Endothelial cell (in vitro differentiated cells): ENCODE measurements at regions not wholly inside any gene's neighbourhood (a gene's known extent, or its start where the extent isn't known, plus 50 kb on each side); places are given as distances from the start of the nearest gene placed in this dataset.

Experiments used
- DNase-seq: peaks from one replicate; pipeline ENCODE4 v3.0.0; 2021; ENCODE audit warnings: low spot score
- H3K27ac Mint-ChIP-seq: one replicate; pipeline ENCODE4 v1.8.0; 2021; ENCODE audit warnings: mixed read lengths, inconsistent platforms; ENCODE audit not compliant: unreplicated experiment
- H3K27me3 Mint-ChIP-seq: one replicate; pipeline ENCODE4 v1.8.0; 2021; ENCODE audit warnings: mild to moderate bottlenecking, moderate library complexity, mixed read lengths, inconsistent platforms; ENCODE audit not compliant: unreplicated experiment
- H3K36me3 Mint-ChIP-seq: one replicate; pipeline ENCODE4 v1.8.0; 2021; ENCODE audit warnings: mild to moderate bottlenecking, low read depth, mixed read lengths, inconsistent platforms; ENCODE audit not compliant: unreplicated experiment
- H3K4me1 Mint-ChIP-seq: one replicate; pipeline ENCODE4 v1.8.0; 2021; ENCODE audit warnings: mild to moderate bottlenecking, mixed read lengths, inconsistent platforms; ENCODE audit not compliant: unreplicated experiment
- H3K4me3 Mint-ChIP-seq: one replicate; pipeline ENCODE4 v1.8.0; 2021; ENCODE audit warnings: mild to moderate bottlenecking, mixed read lengths, inconsistent platforms; ENCODE audit not compliant: unreplicated experiment
- H3K9me3 Mint-ChIP-seq: one replicate; pipeline ENCODE4 v1.8.0; 2021; ENCODE audit warnings: mixed read lengths, inconsistent platforms; ENCODE audit not compliant: unreplicated experiment
- TF ChIP-seq, protein P1 (sequence below): fragments of 200-600 bp; sonication (generic); IDR thresholded peaks from one replicate; pipeline ENCODE4 v1.5.0; 2021; ENCODE audit warnings: antibody characterized with exemption; ENCODE audit not compliant: unreplicated experiment

DNA sequence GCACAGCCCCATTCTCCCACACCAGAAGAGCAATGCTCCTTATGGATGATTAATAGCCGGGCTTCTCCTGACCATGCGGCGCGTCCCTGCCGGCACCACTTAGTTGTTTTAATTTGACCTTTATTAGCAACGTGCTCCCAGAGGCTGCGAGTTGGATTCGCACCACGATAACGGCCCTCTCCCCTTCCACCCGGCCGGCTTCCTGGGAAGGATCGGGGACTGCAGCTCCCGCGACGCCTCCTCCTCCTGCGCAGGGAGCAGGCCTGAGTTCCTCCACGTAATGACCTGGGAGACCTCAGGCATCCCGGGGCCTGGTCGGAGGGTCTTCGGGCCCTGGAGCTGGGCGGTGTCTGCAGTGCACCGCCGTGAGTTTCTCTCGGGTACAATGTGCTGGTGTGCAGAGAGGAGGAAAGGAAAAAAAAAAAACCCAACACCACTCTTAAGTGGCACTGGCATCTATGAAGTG is 243.3 kb upstream of the TOPAZ1 start:
- Mint-ChIP-seq H3K4me1 (peaks cover 32% of the 10 kb centered on the region), H3K36me3 (peaks cover 4% of the 10 kb centered on the region), H3K4me3 (peak overlapping the region; percentile 82), H3K9me3 (peaks cover under 1% of the 10 kb centered on the region), H3K27me3 (peaks cover 40% of the 10 kb centered on the region), H3K27ac (no peak overlapping the region)
- TF ChIP-seq, protein P1, sequence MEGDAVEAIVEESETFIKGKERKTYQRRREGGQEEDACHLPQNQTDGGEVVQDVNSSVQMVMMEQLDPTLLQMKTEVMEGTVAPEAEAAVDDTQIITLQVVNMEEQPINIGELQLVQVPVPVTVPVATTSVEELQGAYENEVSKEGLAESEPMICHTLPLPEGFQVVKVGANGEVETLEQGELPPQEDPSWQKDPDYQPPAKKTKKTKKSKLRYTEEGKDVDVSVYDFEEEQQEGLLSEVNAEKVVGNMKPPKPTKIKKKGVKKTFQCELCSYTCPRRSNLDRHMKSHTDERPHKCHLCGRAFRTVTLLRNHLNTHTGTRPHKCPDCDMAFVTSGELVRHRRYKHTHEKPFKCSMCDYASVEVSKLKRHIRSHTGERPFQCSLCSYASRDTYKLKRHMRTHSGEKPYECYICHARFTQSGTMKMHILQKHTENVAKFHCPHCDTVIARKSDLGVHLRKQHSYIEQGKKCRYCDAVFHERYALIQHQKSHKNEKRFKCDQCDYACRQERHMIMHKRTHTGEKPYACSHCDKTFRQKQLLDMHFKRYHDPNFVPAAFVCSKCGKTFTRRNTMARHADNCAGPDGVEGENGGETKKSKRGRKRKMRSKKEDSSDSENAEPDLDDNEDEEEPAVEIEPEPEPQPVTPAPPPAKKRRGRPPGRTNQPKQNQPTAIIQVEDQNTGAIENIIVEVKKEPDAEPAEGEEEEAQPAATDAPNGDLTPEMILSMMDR = no peak
- DNase-seq = peak; percentile 31

DNA sequence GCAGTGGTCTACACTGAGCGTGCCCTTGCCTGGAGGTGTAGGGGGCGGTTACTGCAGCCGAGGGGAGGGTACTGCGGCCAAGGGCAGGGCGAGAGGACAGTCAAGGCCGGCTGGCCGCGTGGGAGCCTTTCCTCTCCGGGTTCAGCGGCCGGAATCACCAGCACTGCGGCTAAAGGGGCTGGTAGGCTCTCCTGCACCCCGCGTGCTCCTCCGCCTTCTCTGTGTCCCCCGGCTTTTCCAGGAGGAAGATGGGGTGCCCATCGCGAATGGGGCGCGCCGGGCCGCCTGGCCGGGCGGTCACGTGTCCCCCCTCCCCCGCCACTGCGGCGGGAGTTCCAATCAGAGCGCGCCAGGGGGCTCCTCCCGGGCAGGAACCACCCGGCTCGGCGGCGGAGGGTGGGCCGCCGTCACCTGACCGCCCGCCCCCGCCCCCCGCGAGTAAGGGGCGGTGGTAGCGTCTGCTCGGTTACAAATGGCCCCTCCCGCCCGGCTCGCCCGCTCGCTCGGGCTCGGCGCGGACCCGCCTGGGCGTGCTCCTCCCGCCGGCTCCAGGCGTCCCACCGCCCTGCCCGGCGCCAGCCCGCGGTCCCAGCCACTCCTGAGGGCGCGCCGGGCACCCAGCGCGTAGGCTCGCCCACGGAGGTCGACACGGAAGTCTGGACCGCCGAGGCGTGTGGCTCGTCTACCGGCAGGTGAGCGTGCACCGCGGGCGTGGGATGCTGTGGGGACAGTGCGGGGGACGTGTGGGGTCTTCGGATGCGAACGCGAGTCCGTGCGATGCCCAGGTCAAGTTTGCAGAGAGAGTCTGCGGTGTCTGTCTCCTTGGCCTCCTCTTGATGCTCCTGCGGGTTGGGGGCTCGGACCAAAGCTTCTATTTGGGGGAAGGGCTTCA is 242.6 kb upstream of the TOPAZ1 start:
- H3K27ac Mint-ChIP-seq = no peak overlapping the region
- peak overlapping the region; percentile 82 for H3K4me3 Mint-ChIP-seq
- DNase-seq = peak; percentile 32
- no peaks in the 10 kb centered on the region for H3K9me3 Mint-ChIP-seq
- TF ChIP-seq, protein P1 = no peak
- peaks cover 37% of the 10 kb centered on the region for H3K27me3 Mint-ChIP-seq
- H3K36me3 Mint-ChIP-seq = peaks cover 4% of the 10 kb centered on the region
- peaks cover 32% of the 10 kb centered on the region for H3K4me1 Mint-ChIP-seq

DNA sequence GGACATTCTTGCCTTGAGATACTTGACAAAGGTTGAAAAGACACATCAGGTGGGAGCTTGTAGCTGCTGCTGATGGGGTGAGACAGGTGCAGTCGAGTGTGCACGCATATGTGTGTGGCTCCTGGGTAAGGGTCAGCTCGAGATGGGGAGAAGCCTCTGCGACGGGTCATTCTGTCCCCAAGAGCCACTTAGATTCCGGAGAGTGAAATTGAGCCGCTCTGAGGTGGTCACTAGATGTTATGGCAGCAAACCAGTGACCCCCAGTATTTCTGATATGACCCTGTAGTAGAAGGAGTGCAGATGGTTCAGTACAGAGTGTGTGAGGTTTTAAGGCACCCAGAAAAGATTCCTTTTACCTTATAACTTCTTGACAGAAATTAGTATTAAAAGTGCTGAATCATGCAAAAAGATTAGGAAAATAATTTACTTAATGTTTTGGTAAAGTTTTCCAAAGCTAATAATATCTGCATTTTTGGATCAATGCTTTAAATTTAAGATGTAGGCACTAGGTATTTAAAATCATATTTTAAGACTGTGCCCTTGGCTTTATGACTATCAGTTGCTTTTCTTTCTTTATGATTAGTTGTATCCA is 241.9 kb upstream of the TOPAZ1 start:
- H3K27ac Mint-ChIP-seq = no peak overlapping the region
- TF ChIP-seq, protein P1 = no peak
- peaks cover 31% of the 10 kb centered on the region for H3K27me3 Mint-ChIP-seq
- no peaks in the 10 kb centered on the region for H3K9me3 Mint-ChIP-seq
- no peak for DNase-seq
- H3K4me3 Mint-ChIP-seq = peak overlapping the region; percentile 82
- H3K36me3 Mint-ChIP-seq = no peaks in the 10 kb centered on the region
- peaks cover 28% of the 10 kb centered on the region for H3K4me1 Mint-ChIP-seq

DNA sequence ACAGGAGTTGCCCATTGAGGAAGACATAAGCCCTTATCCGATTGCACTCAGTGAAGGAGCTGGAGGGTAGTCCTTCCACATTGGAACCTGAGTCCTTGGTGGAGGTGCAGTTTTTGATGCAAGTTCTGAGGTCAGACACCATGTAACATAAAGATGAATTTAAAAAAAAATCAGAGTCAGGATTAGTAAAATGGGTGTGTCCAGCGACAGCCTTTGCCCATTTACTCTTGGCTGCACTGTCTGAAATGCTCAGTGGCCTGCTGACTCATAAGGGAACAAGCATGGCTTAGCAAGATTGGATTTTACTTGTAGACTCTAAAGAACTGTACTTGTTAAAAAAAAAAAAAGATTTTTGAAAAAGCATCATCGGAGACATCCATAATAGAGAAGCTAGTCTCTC is 241.1 kb upstream of the TOPAZ1 start:
- no peak overlapping the region for H3K4me3 Mint-ChIP-seq
- H3K27me3 Mint-ChIP-seq = peaks cover 31% of the 10 kb centered on the region

More for the DNA sequence above, 241.1 kb upstream of the TOPAZ1 start:
- Mint-ChIP-seq H3K27ac (no peak overlapping the region), H3K36me3 (no peaks in the 10 kb centered on the region), H3K4me1 (peaks cover 28% of the 10 kb centered on the region), H3K9me3 (no peaks in the 10 kb centered on the region)
- TF ChIP-seq, protein P1 = no peak
- no peak for DNase-seq
